Prostate gland (tissue), 2 donors: ENCODE measurements at regions not wholly inside any gene's neighbourhood (a gene's known extent, or its start where the extent isn't known, plus 50 kb on each side); places are given as distances from the start of the nearest gene placed in this dataset.

Source experiments
- CTCF ChIP-seq, 4 experiments: fragments of 200-600 bp in 2 of 4; fragments of 450-650 bp in 2 of 4; sonication (generic) in 2 of 4; IDR thresholded peaks; 1 replicate in 3 of 4; 2 replicates in 1 of 4; pipeline ENCODE4 v1.5.1; 2016 to 2019; ENCODE audit warnings: antibody characterized with exemption in 4 of 4, mild to moderate bottlenecking in 2 of 4, moderate library complexity in 2 of 4
- POLR2A ChIP-seq: fragments of 450-650 bp; IDR thresholded peaks from one replicate; pipeline ENCODE4 v1.6.1; 2016; ENCODE audit warnings: antibody characterized with exemption, mild to moderate bottlenecking

- TF ChIP-seq CTCF (IDR thresholded peaks at IDR 0.05): no peak
- TF ChIP-seq POLR2A: no peak
These were observed 228.8 kb upstream of the TYRP1 start for GRCh38 chr9:12464400-12464799.
